Lower lobe of right lung (tissue), 2 donors: ENCODE measurements at regions not wholly inside any gene's neighbourhood (a gene's known extent, or its start where the extent isn't known, plus 50 kb on each side); places are given as distances from the start of the nearest gene placed in this dataset.

Source experiments
- ATAC-seq, 2 donors: fragments of 200-7000 bp; cut with Tn5 transposase; one replicate each; pipeline ENCODE4 v1.9.1; 2020 to 2022; ENCODE audit warnings: mild to moderate bottlenecking in 2 of 2, moderate library complexity in 2 of 2
- DNase-seq: peaks from one replicate; pipeline ENCODE4 v3.0.0-alpha.2; 2020
- H3K27ac ChIP-seq: fragments of 200-600 bp; one replicate; pipeline ENCODE4 v1.8.0; 2022
- H3K27me3 ChIP-seq: fragments of 200-600 bp; one replicate; pipeline ENCODE4 v1.8.0; 2022; ENCODE audit warnings: low read depth
- H3K36me3 ChIP-seq: fragments of 200-600 bp; one replicate; pipeline ENCODE4 v1.8.0; 2022; ENCODE audit warnings: mild to moderate bottlenecking
- H3K4me1 ChIP-seq: fragments of 200-600 bp; one replicate; pipeline ENCODE4 v1.8.0; 2022
- H3K4me3 ChIP-seq: fragments of 200-600 bp; one replicate; pipeline ENCODE4 v1.8.0; 2022; ENCODE audit warnings: mild to moderate bottlenecking
- H3K9me3 ChIP-seq: fragments of 200-600 bp; one replicate; pipeline ENCODE4 v1.8.0; 2022
- CTCF ChIP-seq: fragments of 200-600 bp; IDR thresholded peaks from one replicate; pipeline ENCODE4 v1.8.0; 2022; ENCODE audit warnings: antibody characterized with exemption, mild to moderate bottlenecking
- intact Hi-C: fragments of 100-400 bp; cut with DNase I; formaldehyde crosslinking; loops from one replicate; pipeline ENCODE4 v1.11.0; 2022
- donor health status: DM: no; HTN: yes; CAD: no; lungs with severe emphysema.

- H3K27me3 ChIP-seq, result no peaks in the 10 kb centered on the region
- ATAC-seq (peak in 1 of 2 donors; percentile 71), DNase-seq (no peak)
- H3K9me3 ChIP-seq, result no peaks in the 10 kb centered on the region
- H3K4me3 ChIP-seq, result peak overlapping the region; percentile 48
- TF ChIP-seq CTCF, result no peak
- intact Hi-C loops, result no loop called here
- peak overlapping the region; percentile 70 for H3K27ac ChIP-seq
- H3K4me1 ChIP-seq, result no peaks in the 10 kb centered on the region
- no peaks in the 10 kb centered on the region for H3K36me3 ChIP-seq
These were observed 112.0 kb upstream of the TTC29 start for GRCh38 chr4:147057611-147058190.

- H3K36me3 ChIP-seq, result no peaks in the 10 kb centered on the region
- TF ChIP-seq CTCF, result no peak
- no peaks in the 10 kb centered on the region for H3K9me3 ChIP-seq
- intact Hi-C loops, result no loop called here
- H3K27ac ChIP-seq, result no peak overlapping the region
- no peaks in the 10 kb centered on the region for H3K4me1 ChIP-seq
- ATAC-seq (no peak), DNase-seq (no peak)
- H3K4me3 ChIP-seq, result no peak overlapping the region
- no peaks in the 10 kb centered on the region for H3K27me3 ChIP-seq
These were observed 113.5 kb upstream of the TTC29 start for GRCh38 chr4:147059064-147059731.

DNA sequence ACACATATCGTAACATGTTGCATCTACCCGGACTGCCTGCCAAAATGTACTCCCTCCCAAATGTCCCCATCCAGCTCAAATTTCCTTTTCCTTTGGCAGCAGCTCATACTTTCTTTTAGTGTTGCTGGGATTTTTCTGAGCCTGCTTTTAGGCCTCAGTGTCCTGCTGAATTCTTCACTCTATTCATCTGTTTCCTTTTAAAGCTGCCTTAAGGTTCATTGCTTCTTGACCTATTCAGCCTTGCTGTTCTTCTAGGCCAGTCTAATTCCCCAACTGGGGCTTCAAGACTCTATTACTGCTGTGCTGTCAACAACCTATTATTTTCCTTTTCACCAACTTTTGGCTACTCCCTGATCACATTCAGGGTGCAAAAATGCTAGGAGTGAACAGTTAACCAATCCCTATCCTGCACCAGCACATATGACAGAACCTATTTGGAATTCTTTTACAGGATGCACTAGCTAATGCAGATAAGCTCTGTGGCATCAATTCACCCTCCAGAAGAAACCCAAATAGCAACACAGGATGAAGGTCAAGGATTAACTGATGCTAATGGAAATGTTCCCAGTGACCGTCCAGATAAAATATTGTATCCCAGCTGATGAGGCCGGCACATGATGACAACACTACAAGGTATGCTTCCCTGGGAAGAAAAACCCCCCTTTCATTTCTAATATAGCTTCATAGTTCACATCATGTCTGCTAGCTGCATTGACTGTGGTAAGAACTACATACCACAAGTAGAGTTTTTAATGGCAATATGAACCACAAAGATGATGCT, 114.7 kb upstream of the TTC29 start:
- ATAC-seq (no peak), DNase-seq (no peak)
- Histone ChIP-seq H3K27ac (no peak overlapping the region), H3K36me3 (no peaks in the 10 kb centered on the region), H3K27me3 (no peaks in the 10 kb centered on the region), H3K4me3 (no peak overlapping the region), H3K9me3 (no peaks in the 10 kb centered on the region), H3K4me1 (no peaks in the 10 kb centered on the region)
- intact Hi-C loops, result no loop called here
- no peak for TF ChIP-seq CTCF

DNA sequence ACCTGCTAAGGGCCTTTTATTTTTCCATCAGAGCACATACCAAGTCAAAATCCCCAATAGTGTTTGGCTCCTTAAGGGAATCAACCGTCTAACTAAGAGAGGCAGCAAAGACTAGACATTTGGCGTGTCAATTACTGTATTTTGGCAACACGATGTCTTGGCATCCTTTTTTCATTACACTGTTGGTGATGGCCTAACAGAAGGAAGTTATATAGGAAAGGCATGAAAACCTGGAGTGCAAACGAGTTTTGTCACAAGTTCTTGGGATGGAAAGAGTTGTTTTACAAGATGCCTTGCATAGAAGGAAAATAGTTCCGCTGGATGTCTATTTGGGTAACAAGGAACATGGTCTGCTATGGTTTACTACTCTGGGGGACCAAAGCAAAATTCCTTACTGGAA, 119.2 kb upstream of the TTC29 start:
- DNase-seq, result no peak
- no peak for ATAC-seq
- Histone ChIP-seq H3K36me3 (no peaks in the 10 kb centered on the region), H3K4me3 (no peak overlapping the region), H3K27ac (no peak overlapping the region), H3K27me3 (no peaks in the 10 kb centered on the region), H3K9me3 (no peaks in the 10 kb centered on the region), H3K4me1 (no peaks in the 10 kb centered on the region)
- intact Hi-C loops, result no loop called here
- TF ChIP-seq CTCF, result no peak

DNA sequence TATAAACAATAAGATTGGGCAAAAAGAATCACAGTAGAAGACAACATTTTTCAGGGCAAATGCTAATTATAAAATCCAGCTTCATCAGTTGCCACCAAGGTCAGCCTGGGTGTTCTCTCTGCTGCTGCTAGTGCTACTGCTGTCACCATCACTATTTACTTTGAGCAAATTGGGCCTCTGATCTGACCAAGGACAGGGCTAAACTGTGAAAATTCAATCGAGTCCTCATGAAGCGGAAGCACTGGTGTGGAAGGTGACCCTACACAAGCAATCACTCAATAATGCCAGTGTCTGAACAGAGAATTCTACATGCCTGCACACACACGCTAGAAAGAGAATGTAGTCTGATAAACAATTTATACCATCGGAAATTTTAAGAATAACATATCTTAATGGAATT, 122.9 kb upstream of the TTC29 start:
- ATAC-seq, result no peak
- intact Hi-C loops, result no loop called here
- no peaks in the 10 kb centered on the region for H3K9me3 ChIP-seq
- H3K27me3 ChIP-seq, result no peaks in the 10 kb centered on the region
- DNase-seq, result no peak
- TF ChIP-seq CTCF, result no peak
- H3K36me3 ChIP-seq, result no peaks in the 10 kb centered on the region
- H3K4me3 ChIP-seq, result no peak overlapping the region
- no peak overlapping the region for H3K27ac ChIP-seq
- no peaks in the 10 kb centered on the region for H3K4me1 ChIP-seq
